ENCODE measurements at regions not wholly inside any gene's neighbourhood (a gene's known extent, or its start where the extent isn't known, plus 50 kb on each side); places are given as distances from the start of the nearest gene placed in this dataset.
"Not testable (repeated sequence)": the region's sequence is repeated elsewhere in the genome, so short reads cannot be mapped to it uniquely, and the experiment has no call there.

DNA sequence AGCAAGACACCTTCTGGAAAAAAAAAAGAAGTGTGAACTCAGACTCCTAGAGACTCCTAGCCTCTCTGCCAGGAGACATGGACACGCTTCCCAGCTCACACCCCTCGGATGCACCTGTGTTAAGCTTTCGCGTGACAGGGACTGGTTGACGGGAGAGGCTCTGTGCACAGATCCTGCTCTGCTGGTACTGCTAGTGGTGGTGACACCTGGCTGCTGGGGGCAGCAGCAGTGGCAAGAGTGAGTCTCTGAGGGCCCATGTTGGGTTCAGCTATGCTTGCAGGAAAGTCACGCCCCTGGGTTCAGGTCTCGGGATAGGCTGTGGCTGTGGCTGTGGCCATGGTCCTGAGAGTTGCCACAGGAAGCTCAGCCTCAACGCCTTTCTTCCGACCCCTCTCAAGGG, 81.1 kb downstream of the XRCC2 start:
- no peak for DNase-seq (ENCODE audit: low read depth)

GRCh38 chr7:152591976-152592375, 84.0 kb downstream of the XRCC2 start:
- DNase-seq (ENCODE audit: low read depth): no peak

GRCh38 chr7:152590481-152590880, 85.5 kb downstream of the XRCC2 start:
- DNase-seq (ENCODE audit: low read depth): no peak

DNA sequence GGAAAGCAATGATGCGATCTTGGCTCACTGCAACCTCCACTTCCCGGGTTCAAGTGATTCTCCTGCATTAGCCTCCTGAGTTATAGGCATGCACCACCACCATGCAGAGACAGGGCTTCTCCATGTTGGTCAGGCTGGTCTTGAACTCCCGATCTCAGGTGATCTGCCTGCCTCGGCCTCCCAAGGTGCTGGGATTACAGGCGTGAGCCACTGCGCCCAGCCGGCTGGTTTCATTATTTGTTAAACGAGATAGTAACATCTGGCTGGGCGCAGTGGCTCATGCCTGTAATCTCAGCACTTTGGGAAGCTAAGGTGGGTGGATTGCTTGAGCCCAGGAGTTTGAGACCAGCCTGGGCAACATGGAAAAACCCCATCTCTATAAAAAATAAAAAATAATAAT, 86.1 kb downstream of the XRCC2 start:
- DNase-seq (ENCODE audit: low read depth): not testable (repeated sequence)

- peak; percentile 91 for DNase-seq (ENCODE audit: low read depth)
These were observed 87.6 kb downstream of the XRCC2 start for GRCh38 chr7:152588350-152588749.

GRCh38 chr7:152587366-152587765, 88.6 kb downstream of the XRCC2 start:
- no peak for DNase-seq (ENCODE audit: low read depth)

DNA sequence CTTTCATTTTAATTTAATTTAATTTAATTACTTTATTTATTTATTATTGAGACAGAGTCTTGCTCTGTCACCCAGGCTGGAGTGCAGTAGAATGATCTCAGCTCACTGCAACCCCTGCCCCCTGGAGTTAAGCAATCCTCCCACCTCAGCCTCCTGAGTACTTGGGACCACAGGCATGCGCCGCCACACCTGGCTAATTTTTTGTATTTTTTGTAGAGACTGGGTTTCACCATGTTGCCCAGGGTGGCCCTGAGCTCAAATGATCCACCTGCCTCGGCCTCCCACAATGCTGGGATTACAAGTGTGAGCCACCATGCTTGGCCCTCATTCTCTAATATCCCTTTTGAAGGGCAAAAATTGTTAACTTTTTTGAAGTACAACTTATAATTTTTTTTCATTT, 92.9 kb downstream of the XRCC2 start:
- no peak for DNase-seq (ENCODE audit: low read depth)

GRCh38 chr7:152579070-152579469, 96.9 kb downstream of the XRCC2 start:
- no peak for DNase-seq (ENCODE audit: low read depth)

DNA sequence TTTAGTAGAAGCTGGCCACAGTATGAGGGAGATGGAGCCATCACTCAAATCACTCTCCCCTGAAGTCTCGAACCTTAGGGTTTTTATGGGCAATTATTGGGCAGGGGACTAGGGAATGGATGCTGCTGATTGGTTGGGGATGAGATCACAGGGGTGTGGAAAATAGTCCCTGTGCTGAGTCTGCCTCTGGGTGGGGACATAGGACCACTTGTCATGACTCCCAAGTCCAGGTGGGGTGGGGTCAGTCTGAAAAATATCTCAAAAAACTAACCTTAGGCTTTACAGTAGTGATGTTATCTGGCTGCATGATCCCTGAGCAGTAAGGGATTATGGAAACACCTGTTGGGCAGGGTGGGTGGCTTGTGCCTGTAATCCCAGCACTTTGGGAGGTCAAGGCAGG, 98.6 kb downstream of the XRCC2 start:
- no peak for DNase-seq (ENCODE audit: low read depth)

DNA sequence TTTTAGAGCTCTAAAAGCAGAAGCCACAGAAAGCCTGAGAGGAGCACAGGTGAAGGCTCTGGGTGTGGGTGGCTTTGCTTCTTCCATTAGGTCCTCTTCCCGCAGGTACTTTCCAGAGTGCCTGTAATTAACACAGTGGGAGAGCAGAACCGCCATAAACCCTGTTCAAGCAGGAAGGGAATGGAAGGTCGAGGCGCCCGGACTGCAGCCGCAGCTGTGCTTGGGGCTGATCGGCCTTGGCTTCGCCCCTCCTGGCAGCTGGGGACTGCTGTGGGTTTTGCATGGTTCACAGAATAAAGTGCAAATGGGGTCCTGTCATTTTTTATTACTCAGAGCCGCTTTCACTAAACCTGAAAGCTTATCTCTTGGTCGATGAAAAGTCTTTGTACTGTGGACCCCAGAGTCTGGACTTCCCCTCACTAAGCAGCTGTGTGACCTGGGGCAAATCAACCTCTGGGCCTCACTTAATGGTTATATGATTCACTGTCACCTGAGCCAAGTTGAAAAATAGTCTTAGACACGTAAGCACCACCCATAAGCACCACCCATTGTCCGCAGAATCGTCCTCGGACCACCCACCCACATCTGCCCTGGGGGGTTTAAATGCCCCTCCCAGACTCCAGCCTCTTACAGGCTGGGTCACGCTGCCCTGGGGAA, 100.9 kb downstream of the XRCC2 start:
- no peak for DNase-seq (ENCODE audit: low read depth)

DNA sequence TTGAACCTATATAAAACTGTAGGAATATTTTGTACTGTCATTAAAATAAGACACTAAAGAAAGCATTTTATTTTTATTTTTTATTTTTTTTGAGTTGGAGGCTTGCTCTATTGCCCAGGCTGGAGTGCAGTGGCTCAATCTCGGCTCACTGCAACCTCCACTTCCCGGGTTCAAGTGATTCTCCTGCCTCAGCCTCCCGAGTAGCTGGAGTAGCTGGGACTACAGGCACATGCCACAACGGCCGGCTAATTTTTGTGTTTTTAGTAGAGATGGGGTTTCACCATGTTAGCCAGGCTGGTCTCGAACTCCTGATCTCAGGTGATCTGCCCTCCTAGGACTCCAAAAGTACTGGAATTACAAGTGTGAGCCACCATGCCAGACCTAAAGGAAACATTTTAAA, 102.8 kb downstream of the XRCC2 start:
- DNase-seq (ENCODE audit: low read depth): not testable (repeated sequence)

GRCh38 chr7:152572101-152572500, 103.8 kb downstream of the XRCC2 start:
- DNase-seq (ENCODE audit: low read depth): no peak

DNA sequence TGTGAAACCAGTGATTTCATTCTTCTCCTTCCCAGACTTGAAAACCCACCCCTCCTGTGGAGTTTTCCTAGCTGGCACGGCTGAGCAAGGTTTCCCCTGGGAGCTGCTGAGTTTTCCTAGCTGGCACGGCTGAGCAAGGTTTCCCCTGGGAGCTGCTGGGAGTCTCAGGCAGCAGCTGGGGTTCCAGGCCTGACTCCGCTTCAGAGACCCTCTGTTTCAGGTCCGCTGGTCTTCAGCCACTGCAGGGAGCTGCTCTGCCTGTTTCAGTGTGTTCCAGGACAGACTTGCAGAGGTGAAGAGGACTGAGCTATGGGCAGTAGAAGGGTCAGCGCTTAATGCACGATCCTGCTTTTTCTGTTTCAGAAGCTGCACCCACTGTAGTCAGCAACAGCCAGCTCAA, 104.9 kb downstream of the XRCC2 start:
- DNase-seq (ENCODE audit: low read depth): no peak

- no peak for DNase-seq (ENCODE audit: low read depth)
These were observed 107.0 kb downstream of the XRCC2 start for GRCh38 chr7:152568972-152569371.

- DNase-seq (ENCODE audit: low read depth): no peak
These were observed 110.2 kb downstream of the XRCC2 start for GRCh38 chr7:152565731-152566130.

DNA sequence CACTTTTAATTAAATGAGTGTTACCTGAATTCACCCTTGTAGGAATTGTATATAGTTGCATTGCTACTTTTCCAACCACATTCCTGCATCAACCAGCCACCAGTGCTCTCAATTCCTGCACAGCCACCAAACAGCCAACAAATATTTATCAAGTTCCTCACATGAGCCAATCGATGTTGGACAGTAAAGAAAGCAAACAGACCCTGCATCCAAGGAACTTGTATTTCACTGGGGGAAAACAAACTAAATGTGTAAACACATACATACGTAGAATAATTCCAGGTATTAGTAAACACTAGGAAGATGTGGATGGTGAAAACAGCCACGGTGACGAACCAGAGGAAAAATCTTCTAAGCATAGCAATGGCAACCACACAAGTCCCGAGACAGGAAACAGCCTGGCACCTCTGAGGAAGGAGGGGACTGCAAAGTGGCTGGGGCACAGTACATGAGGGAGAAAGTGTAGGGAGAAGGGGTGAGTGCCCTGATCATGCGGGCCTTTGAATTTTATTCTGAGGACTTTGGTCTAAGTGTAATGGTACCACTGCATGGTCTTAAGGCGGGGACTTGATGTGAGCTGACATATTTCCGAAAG, 111.2 kb downstream of the XRCC2 start:
- no peak for DNase-seq (ENCODE audit: low read depth)

DNA sequence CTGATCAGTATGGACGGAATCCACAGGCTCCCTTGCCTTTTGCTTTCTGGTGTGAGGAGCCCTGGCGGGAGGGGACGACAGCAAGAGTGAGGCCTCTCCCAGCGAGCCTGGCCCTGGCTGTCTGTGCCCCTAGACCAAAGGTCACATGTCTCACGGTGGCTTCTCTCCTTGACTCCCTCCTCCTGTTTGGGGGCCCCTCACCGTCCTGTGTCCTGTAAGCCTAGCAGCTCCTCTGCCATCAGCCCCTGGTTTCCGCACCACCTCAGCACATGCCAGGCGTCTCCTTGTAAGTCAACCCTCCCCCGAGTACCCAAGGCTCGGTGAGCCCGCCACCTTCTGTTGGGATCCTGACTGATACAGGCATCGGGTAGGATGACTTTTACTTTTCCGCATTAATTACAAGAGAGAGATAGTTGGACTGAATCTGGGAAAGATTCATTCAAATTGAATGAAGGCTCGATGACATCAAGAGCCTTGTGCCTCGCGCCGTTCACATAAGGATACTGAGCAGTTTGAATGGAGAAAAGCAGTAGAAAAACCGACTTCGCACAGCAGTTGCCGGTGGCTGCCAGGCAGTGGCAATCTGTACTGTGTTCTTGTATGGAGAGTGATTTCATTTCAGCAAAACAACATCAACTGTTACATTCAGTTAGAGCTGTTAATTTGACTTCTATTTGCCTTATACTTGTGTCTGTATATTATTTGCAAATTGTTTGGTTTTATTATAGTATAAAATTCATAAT, 119.8 kb downstream of the XRCC2 start:
- DNase-seq (ENCODE audit: low read depth): no peak

GRCh38 chr7:152553671-152554317, 118.0 kb upstream of the KMT2C start:
- DNase-seq (ENCODE audit: low read depth): no peak

DNA sequence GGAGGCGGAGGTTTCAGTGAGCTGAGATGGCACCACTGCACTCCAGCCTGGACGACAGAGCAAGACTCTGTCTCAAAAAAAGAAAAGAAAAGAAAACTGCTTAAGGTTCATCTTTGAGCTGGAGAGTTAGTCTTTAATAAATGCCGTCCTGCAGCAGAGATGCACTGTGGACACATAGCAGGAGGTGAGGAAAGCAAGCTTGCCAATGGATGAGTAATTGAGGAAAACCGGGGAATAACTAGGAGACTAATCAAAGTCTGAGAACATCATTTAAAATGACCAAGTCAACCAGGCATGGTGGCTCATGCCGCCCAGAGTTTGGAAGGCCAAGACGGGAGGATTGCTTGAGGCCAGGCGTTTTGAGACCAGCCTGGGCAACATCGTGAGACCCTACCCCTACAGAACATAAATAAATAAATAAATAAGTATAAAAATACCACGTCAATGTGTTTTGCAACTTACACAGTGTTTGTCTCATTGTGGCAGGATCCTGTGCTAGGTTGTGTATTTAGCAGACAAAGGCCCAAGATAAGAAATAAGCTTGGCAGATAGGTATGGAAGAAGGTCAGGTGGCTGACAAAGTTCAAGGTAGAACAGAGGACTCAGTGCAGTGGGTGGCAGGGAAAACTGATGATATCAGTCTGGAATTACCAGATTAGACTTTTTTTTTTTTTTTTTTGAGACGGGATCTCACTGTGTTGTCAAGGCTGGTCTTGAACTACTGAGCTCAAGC, 115.7 kb upstream of the KMT2C start:
- no peak for DNase-seq (ENCODE audit: low read depth)

DNA sequence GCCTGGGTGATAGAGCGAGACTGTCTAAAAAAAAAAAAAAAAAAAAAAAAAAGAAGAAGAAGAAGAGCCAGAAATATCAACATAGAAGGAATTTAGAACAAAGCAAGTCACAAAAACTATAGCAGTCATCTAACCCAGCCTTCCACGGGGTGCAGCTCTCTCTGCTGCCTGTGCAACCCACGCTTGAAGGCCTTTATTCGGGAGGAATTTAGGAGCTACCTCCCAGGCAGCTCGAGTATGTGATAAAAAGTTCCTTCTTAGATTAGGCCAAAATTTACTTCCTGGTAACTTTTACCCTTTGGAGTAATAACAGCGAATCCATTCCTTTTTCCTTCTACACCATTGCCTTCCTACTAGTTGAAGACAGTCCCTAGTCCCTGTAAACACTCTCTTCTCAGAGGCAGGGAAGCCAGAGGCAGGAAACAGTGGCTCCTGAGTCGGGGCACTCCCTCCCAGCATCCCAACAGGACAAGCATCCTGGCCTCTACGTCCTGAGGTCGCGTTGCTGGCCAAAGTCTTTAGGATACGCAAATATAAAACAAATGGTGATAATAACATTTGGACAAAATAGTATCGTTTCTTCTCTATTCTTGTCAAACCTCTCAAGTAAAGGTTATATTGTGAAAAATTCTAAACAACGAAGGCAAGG, 109.3 kb upstream of the KMT2C start:
- DNase-seq (ENCODE audit: low read depth): no peak

DNA sequence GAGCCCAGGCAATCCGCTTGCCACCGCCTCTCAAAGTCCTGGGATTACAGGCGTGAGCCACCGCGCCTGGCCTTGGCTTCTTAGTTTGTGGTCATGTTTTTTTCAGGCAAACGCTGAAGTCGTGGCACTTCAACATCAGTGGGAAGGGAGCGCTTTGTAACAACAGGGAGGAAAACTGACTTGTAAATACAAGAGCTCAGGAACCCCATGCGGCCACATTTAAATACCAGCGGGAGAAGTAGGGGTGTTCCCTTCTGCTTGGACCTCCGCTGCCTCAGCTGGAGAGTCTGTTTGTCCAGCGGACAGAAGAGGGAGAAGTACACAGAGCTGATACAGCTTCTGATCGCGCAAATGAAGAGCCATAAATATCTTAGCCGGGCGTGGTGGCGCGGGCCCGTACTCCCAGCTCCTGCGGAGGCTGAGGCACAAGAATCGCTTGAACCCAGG, 108.7 kb upstream of the KMT2C start:
- DNase-seq (ENCODE audit: low read depth): no peak

DNA sequence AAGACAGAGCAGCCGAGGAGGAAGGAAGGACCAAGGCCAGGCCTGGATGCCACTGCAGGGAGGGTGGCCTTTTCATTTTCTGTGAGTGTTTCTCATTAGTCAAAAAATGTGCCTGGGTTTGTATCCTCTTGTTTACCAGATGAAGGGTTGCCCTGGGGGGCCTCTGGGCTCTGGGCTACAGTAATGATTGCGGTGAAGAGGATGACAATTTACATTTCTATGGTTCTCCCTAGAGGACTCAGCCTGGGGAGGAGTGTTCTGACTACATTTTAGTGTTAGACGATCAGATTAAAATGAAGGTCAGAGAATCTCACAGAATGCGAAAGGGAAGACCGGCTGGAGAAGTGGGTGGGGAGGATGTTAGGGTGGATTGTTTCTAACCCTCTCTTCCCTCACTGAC, 108.0 kb upstream of the KMT2C start:
- no peak for DNase-seq (ENCODE audit: low read depth)

Data from iris pigment epithelial cell (primary cell).